C1 segment of cervical spinal cord (tissue), 14 donors: ENCODE measurements at regions not wholly inside any gene's neighbourhood (a gene's known extent, or its start where the extent isn't known, plus 50 kb on each side); places are given as distances from the start of the nearest gene placed in this dataset.

ENCODE experiments used
- DNase-seq, 14 donors: peaks; one replicate each; lab custom pipeline; 2025; lab: John Stamatoyannopoulos, UW

DNA sequence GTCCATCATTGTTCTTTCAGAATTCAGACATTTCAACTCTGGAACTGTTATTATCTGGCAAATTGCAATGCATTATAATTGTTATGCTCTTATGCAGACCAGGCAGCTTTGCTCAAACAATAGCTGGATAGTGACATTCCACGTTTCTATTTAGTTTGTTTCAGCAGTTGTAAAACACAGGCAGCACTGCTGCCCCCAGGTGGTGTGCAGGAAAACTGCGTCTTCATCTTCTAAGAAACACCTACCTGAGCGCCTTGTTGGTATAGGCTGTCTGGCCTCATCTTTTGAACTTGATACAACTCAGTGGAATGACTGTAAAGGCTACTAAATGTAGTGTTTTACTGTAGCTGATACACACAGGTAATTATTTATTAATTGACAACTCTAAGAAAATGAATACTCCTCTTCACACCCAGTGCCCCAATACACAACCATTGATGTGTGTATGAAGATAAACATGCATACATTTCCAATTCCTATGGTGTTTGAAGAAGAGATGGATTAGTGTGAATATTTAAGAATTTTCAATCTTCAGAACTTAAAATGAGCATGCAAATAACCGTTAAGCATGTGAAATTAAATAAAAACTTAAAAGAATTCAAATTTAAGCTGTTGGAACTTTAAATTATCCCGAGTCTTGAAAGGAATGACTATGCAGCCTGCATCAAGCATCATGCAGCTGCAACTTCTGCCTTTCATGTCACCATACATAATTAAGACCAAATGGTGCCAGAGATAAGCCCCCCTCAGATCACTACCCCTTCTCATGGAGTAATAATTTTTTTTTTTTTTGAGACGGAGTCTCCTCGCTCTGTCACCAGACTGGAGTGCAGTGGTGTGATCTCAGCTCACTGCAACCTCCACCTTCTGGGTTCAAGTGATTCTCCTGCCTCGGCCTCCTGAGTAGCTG is 85.6 kb downstream of the CD8B2 start:
- DNase-seq, result no peak

DNA sequence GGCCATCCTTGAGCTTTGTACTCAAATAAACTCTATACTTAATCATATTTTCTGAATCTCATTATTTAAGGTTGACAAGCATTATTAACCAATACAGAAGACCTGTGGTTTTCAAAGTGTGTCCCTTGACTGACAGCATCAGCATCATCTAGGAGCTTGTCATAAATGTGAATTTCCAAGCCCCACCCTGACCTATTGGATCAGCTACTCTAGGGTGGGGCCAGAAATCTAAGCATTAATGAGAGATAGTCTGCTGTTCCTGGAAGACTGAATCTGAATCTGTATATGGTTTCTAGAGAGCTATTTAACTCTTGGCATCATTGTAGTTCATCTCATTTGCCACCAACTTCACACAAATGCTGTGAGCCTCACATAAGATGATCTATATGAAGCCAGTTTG is 86.6 kb downstream of the CD8B2 start:
- DNase-seq, result no peak

DNA sequence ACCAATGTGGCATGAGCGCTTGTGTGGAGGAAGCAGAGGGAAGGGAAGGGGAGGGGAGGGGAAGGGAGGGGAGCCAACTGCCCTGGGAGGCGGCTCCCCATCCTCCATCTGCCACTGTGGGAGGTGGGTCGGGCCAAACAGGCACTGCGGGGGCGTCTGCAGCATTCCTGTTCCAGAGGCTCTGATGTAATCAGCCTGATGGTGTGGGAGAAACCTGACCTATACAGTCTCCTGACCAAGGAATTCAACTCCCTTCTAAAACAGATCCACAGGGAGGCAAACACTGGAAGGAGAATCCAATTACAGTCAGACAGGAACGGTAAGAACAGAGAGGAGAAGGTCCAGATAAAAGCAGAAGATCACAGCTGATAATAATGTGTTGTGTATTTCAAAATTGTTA is 88.8 kb downstream of the CD8B2 start:
- DNase-seq, result peak in 1 of 14 donors; percentile 29

DNA sequence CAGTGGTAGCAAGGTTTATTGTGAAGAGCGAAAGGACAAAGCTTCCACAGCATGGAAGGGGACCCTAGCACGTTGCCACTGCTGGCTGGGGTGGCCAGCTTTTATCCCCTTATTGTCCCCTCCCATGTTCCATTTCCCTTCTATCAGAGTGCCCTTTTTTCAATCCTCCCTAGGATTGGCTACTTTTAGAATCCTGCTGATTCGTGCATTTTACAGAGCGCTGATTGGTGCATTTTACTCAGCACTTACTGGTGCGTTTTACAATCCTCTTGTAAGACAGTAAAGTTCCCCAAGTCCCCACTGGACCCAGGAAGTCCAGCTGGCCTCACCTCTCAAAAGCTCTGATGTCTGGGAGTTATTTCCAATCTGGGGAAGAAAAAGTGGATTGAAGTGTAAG is 90.1 kb downstream of the CD8B2 start:
- no peak for DNase-seq

DNA sequence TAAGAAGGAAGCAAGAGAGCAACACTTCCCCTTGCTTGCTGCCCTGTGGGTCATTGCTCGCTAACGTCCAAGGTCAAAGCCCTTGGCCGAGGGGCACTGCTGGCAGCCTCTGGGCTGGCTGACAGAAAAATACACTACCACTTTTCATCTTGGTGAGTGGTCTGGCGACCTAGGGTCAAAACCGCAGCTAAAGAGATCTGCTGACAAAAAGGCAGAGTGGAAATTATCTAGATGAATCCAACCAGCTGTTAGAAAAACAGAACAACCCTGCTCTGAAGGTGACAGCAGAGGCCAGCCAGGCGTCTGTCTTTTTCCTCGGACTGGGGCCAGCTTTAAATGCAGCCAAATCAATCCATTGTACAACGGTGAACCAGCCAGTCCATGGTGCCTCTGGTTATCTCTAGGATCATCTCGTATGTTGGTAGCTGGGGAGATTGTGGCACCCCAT is 92.6 kb downstream of the CD8B2 start:
- no peak for DNase-seq

DNA sequence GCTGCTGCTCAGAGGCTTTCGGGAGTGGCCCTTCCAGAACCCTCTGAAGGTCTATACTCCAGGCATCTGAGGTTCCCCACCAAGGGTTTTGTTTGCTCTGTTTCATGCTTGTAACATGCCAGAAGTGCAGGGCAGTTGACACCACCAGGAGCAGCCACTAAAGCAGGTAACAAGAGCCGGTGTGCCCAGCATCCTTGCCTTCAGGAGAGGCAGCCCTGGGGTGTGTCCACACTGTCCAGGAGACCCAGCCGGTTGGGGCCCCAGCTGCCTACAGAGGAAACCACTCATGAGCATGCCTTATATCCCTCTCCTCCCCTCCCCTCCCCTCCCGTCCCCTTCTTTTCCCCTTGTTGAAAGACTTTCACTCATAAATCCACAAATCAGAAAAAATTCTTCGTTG is 93.1 kb downstream of the CD8B2 start:
- DNase-seq, result no peak

DNA sequence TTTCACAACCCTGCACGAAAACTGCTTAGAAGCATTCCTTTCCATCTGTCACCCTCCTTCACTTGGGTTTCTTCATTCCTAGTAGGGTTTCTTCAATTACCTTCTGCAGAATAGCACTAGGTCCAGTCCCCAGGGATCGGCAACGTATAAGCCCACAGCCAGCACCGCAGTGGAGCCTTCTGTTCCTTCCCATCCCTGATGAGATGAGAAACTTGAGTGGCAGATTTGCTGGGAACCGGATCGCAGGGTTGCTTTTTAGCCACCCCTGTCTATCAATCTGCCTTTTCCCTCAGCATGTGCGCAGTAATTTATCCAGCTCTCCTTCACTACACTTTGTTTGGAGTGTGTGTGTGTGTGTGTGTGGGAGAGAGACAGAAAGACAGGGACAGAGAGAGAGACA is 94.2 kb downstream of the CD8B2 start:
- DNase-seq, result no peak

DNA sequence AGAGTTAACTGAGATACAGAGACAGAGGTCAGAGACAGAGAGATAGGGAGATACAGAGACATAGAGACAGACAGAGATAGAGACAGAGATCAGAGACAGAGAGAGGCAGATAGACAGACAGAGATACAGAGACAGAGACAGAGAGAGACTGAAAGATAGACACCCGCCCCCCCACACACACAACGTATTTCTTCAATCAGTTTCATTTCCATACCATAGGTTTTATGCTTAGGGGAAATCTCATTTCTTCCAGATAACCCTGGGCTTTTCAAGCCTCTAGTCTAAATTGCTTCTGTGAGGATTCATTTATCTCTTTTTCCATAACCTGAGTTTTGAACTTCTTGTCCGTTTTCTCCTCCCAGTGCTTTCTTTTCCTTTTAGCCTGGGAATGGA is 94.6 kb downstream of the CD8B2 start:
- no peak for DNase-seq

DNA sequence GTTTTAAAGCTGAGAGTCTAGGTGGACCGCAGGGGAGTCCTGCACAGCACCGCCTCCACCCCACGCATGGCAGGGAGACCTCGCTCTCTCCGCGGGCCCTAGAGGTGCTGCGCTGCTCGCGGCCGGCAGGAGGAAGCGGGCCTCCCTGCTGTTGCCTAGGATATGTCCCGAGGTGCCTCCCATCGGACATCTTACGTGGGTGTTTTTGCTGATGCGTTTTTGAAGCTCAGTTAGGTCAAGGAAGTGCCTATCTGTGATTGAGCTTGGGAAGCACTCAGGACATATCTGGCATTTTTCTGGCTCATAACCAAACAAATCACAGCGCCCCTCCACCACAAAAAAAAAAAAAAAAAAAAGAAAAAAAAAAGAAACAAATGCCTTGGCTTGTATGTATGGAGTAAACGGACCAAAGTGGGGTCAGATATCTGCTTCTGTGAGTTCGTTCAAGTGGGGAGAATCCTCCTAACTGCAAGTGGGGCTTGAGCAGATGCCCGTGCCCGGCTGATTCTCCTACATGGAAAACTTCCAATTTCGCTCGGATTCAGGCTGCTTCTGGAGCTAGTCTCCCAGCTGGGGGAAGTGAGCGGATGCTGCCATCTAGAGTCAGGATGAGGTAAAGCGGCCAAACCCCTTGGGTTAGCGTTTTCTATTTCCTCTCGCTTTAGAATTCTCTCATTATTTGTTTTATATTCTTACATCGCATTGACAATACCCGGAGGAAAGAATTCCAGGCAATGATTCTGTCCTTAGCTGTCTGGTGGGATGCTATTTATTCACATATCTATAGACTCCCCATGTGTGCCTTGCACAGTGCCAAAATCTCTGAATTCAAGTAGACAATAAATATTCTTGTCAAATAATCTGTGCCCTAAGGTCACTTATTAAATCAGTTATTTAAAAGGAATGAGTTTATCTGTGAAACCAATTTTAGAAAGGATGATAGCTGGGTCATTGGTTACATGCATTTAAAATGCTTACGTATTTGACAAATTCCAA is 95.3 kb downstream of the CD8B2 start:
- DNase-seq, result peak in 11 of 14 donors; percentile 13 to 70 (median 42)

DNA sequence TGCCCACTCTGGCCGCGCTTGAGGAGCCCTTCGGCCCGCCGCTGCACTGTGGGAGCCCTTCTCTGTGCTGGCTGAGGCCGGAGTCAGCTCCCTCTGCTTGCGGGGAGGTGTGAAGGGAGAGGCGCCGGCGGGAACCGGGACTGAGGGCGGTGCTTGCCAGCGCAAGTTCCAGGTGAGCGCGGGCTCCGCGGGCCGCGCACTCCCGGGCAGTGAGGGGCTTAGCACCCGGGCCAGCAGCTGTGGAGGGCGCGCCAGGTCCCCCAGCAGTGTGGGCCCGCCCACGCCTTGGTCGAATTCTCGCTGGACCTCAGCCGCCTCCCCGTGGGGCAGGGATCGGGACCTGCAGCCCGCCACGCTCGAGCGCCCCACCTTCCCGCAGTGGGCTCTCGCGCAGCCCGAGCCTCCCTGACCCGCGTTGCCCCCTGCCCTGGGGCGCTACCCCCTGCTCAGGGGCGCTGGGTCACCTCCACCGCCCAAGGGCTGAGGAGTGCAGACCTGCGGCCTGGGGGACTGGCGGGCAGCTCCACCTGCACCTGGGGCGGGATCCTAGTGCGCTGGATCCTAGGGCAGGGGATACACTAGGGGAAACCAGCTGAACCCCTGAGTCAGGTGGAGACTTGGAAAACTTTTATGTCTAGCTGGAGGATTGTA is 97.3 kb downstream of the CD8B2 start:
- no peak for DNase-seq

DNA sequence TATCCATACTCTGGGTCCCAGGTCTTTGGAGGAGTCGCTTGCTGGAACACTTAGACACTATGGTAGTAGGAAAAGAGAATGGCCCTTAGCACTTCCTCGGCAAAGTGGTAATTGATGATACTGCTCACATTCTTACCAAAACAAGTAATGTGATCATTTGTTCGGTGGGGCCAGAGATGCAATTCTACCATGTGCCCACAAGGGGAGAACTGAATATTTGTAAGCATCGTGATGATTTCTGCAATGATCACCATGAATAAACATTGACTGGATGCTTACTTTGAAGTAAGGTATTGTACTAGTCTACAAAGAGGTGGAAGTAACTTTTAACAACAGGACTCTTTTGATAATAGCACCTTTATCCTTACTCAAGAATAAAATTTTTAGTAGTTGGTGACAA is 109.7 kb downstream of the CD8B2 start:
- no peak for DNase-seq

DNA sequence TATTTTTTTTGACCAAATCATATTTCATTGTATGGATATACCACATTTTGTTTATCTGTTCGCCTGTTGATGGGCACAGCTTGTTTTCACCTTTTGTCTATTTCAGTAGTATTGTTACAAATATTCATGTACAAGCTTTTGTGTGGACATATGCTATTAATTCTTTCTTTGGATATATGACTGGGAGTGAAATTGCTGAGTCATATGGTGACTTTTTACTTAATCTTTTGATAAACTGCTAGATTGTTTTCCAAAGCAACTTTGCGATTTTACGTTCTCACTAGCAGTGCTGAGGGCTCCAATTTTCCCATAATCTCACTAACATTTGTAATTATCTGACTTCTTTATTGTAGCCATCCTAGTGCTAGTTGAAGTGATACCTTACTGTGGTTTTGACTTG is 112.4 kb downstream of the CD8B2 start:
- DNase-seq, result no peak

DNA sequence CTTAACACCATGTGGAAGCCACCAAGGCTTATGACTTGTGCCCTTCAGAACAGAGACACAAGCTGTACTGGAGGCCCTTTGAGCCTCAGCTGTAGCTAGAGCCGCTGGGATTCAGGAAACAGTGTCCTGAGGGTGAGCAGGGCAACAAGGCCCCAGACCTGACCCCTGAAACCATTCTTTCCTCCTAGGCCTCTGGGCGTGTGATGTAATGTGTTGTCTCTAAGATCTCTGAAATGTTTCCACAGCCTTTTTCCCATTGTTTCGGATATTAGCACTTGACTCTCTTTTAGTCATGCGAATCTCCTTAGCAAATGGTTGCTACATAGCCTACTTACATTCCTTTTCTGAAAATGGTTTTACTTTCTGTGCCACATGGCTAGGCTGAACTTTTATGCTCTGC is 114.9 kb downstream of the CD8B2 start:
- no peak for DNase-seq

DNA sequence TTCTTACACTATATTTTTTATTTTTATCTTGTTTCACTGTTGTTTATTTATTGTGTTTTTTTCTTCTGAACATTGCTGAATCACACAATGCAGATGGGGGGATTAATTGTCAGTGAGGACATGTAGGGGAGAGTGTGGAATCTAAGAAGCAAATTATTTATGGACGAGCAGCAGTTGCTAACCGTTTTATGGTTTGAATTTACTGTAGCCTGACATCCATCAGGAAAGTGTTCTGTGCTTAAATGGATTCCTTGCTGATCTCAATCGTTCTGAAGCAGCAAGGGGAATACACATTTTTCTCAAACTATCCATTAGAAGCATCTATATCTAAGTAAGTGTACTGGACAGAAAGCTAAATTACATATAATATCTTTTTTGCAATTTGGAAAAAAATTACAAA is 119.5 kb downstream of the CD8B2 start:
- no peak for DNase-seq

DNA sequence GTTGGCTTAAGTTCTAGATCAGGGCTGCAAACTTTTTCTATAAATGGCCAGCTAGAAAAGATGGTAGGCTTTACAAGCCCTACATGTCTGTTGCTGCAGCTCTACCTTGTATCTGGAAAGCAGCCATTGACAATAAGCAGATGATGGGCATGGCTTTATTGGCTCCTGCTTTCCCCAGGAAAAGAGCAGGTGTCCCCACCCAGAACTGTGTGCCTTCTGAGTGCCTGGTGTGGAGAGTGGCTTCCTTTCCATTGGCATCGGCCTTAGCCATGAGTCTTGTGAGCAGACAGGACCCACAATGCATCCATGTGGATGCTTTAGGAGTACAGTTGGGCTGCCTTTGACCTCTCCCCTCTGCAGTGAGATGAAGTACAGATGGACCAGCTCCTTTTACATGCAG is 120.2 kb downstream of the CD8B2 start:
- no peak for DNase-seq

DNA sequence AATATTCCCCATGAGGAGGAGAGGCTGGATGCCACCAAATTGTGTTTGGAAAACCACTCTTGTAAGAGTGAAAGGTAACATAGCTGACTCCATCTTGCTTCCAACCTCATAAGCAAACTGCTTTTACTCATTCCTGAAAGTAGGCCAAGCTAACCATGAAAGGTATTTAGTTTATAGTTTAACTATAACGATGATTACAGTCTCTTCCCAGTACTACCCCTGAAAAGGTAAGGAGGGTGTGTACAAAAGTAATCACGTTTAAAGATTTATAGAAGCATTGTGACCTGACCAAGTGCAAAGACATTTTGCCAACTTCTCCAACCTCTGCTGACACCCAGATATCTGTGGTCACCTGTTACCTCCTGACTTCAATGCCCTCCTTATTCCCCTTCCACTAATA is 122.6 kb downstream of the CD8B2 start:
- no peak for DNase-seq

DNA sequence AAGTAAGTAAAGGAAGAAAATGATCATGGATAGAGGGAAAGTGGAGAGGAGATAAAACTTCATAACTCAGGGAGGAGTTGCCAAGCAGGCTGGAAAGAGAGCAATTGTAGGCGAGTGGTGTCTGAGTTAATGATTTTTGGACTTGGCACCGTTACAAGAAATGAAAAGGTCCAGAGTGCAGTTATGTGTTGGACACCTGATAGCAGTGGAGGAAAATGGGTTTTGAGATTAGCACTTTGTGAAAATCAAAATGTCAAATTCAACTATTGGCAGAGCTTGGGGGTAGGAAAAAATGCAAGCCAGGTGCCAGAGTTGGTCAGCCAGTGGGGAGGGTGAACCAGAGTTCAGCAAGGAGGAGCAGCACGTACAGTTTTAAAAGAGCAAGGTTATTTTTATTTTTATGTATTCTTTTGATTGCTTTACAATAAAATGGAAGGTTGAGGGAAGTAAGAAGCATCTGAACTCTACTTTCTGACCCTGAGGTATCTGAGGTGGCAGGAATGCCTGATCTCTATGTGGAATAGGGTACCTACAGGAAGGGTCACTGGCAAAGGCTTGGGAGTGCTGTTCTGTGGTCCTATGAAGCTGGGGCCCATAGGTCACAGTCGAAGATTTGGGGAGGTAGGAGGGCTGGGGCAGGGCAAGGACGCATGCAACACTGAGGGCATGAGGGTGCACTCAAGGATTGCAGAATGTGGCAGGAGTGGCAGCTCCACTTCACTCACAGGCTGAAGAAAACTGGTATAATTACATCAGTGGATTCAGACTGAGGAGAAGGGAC is 127.5 kb downstream of the CD8B2 start:
- DNase-seq, result no peak

DNA sequence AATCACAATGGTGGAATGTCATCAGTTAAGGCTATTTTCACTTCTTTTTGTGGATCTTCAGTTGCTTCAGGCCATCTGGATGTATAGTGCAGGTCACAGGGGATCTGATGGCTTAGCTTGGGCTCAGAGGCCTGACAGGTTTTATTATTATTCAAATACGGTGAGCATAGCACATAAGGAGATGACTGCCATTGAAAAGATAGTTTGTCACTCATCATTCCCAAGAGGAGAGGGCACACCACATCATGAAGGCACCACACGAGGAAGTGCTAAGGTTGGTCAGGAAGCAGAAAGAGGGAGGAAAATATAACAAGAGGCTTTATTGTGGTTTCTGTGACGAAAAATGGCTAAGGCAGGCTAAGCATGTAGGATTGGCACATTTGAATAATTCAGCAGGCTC is 131.4 kb downstream of the CD8B2 start:
- no peak for DNase-seq

DNA sequence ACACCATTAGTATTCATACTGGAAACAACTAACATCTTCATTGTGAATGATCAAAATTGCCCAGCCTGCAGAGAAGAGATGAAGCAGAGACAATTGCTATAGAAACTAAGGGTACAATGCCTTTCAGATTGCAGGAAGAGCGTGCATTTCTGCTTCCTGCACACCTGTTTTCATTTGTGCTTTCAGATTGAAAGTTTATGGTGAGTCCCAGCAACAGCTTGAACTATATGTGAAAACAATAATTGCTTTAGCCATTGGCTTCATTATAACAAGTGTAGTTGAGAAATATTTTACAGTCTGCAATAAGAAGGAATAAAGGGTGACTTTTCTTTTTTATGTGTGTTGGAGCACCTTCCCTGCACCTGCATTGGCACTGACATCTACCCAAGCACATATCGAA is 136.3 kb downstream of the CD8B2 start:
- no peak for DNase-seq

DNA sequence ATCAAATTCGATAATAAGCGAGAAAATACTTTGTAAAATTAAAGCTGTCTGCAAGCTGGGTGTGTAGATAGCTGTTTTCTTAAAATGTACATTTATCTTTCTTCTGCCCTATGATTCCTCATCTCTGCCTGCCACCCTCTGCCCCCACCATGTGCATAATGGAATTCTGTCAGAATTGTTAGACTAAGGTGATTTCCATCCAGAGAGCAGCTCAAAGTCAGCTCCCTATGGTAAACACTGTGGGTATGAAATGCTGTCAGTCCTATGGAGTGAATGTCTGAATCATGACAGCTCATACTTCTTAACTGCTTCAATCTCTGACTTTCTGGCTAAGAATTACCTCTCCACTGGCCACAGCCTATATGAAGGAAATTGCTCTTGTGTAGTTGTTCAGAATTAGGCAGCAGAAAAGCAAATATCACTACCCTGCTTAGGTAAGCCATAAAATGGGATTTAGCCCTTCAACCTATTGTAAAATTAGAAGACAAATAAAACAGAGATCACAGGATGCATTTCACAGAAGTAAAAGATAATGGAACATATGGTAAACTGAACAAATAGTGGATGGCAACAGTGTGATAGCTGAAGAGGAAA is 137.7 kb downstream of the CD8B2 start:
- no peak for DNase-seq

DNA sequence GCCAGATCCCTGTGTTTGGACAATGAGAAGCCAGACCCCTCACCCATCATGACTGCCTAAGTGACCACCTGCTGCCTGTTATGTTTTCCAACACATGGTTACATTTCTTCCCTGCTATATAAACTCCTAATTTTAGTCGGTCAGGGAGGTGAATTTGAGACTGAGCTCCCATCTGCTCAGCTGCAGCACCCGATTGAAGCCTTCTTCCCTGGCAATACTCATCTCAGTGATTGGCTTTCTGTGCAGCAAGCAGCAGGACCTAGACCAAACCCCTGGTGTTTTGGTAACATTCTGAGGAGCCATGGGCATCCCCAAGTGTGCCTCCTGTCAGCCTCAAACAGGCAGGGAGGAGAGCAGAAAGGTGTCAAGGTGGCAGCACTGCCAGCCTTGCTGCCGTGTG is 141.2 kb downstream of the CD8B2 start:
- no peak for DNase-seq
